C4-2B (cell line): ENCODE measurements at regions not wholly inside any gene's neighbourhood (a gene's known extent, or its start where the extent isn't known, plus 50 kb on each side); places are given as distances from the start of the nearest gene placed in this dataset.

Experiments used
- CTCF ChIP-seq: fragments of 450-650 bp; conservative IDR thresholded peaks from 2 replicates; pipeline ENCODE4 v1.5.1; 2017; ENCODE audit warnings: mild to moderate bottlenecking
- ZFX ChIP-seq: fragments of 450-650 bp; IDR thresholded peaks from 2 replicates; pipeline ENCODE4 v1.6.1; 2017

- TF ChIP-seq CTCF (no peak), ZFX (no peak)
Measured at GRCh38 chr7:46753662-46754061, 828.2 kb downstream of the TNS3 start.
